Body of pancreas (tissue), 4 donors: ENCODE measurements at regions not wholly inside any gene's neighbourhood (a gene's known extent, or its start where the extent isn't known, plus 50 kb on each side); places are given as distances from the start of the nearest gene placed in this dataset.

Experiments used
- ATAC-seq: fragments of 150-250 bp; one replicate; pipeline ENCODE4 v1.9.1; 2016
- DNase-seq, 4 donors: peaks; one replicate each; pipeline ENCODE4 v3.0.0-alpha.2; 2019
- H3K27ac ChIP-seq, 4 donors: fragments of 200-600 bp; sonication (generic); 1 replicate in 3 of 4; 2 replicates in 1 of 4; pipeline versions ENCODE4 v1.5.1 to v1.6.1; 2016 to 2019; ENCODE audit warnings: mild to moderate bottlenecking in 1 of 4, mixed read lengths in 1 of 4, moderate library complexity in 1 of 4
- H3K27me3 ChIP-seq, 2 donors: fragments of 200-600 bp; sonication (generic); one replicate each; pipeline ENCODE4 v1.6.0; 2016; ENCODE audit warnings: mild to moderate bottlenecking in 1 of 2
- H3K36me3 ChIP-seq, 2 donors: fragments of 200-600 bp; sonication (generic); replicated peaks in 1 of 2; 2 replicates each; pipeline ENCODE4 v1.5.1; 2016; ENCODE audit warnings: low read depth in 2 of 2; ENCODE audit not compliant: insufficient read depth in 1 of 2
- H3K4me1 ChIP-seq: fragments of 200-600 bp; sonication (generic); one replicate; pipeline ENCODE4 v1.6.0; 2016
- H3K4me3 ChIP-seq, 2 donors: fragments of 200-600 bp; sonication (generic); 1 replicate in 1 of 2; 2 replicates in 1 of 2; pipeline ENCODE4 v1.5.1; 2016 to 2019
- H3K9me3 ChIP-seq, 3 donors: fragments of 200-600 bp; sonication (generic); 1 replicate in 2 of 3; 2 replicates in 1 of 3; pipeline ENCODE4 v1.5.1; 2016
- POLR2A ChIP-seq, 3 donors: fragments of 450-650 bp; IDR thresholded peaks; one replicate each; pipeline ENCODE4 v1.6.1; 2016; ENCODE audit warnings: antibody characterized with exemption in 3 of 3, mild to moderate bottlenecking in 2 of 3
- WGBS, 2 donors: methylation state at CpG; one replicate each; pipeline ENCODE4 v1.1.5; 2017; 5-methylcytosine and 5-hydroxymethylcytosine counted together
- intact Hi-C: fragments of 100-400 bp; cut with DNase I; formaldehyde crosslinking; loops from one replicate; pipeline ENCODE4 v1.15.1; 2023
- TF ChIP-seq, protein P1 (sequence below), 7 experiments: fragments of 450-650 bp in 4 of 7; fragments of 200-600 bp in 3 of 7; sonication (generic) in 3 of 7; IDR thresholded peaks; one replicate each; pipeline ENCODE4 v1.5.1; 2016 to 2019; ENCODE audit warnings: antibody characterized with exemption in 7 of 7

DNA sequence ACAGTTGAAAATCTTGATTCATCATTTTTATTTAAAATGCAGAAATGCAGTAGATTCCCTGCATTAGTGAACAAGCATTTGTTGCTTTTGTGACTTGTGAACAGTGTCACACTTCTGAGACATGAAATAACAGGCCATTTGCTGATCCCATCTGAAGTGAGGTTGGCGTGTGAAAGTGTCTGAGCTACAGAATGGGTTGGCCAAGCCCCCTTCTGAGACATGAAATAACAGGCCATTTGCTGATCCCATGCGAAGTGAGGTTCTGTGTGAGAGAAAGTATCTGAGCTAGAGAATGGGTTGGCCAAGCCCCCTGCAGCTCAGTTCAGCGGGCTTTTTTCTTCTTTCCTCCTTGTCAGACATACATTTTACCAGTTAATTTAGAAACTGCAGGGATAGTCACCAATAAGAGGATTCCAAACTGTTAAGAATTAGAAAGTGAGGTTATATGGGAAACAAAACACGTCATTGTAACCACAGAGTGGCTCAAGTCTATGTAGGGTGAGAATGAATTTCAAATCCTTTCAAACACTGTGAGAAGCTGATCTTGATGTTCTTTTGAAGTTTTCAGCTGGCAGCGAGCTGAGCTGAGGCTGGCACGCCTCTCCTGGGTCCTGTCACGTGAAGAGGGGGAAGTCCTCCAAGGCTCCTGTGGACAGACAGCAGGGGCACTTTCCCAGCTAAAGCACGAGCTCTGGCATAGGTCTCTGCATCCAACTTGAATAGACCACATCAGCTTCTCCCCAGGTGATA, 339.2 kb upstream of the SALL3 start:
- TF ChIP-seq, protein P1, sequence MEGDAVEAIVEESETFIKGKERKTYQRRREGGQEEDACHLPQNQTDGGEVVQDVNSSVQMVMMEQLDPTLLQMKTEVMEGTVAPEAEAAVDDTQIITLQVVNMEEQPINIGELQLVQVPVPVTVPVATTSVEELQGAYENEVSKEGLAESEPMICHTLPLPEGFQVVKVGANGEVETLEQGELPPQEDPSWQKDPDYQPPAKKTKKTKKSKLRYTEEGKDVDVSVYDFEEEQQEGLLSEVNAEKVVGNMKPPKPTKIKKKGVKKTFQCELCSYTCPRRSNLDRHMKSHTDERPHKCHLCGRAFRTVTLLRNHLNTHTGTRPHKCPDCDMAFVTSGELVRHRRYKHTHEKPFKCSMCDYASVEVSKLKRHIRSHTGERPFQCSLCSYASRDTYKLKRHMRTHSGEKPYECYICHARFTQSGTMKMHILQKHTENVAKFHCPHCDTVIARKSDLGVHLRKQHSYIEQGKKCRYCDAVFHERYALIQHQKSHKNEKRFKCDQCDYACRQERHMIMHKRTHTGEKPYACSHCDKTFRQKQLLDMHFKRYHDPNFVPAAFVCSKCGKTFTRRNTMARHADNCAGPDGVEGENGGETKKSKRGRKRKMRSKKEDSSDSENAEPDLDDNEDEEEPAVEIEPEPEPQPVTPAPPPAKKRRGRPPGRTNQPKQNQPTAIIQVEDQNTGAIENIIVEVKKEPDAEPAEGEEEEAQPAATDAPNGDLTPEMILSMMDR (IDR thresholded peaks at IDR 0.05), result no peak
- TF ChIP-seq POLR2A (IDR thresholded peaks at IDR 0.05), result no peak
- Histone ChIP-seq H3K4me1 (no peaks in the 10 kb centered on the region), H3K4me3 (no peak overlapping the region), H3K27me3 (no peaks in the 10 kb centered on the region), H3K36me3 (no peaks in the 10 kb centered on the region), H3K27ac (no peak overlapping the region), H3K9me3 (no peaks in the 10 kb centered on the region)
- intact Hi-C loops, result no loop called here
- DNase-seq (no peak), ATAC-seq (no peak)
- 45 to 57% methylated on average over 8 of the region's 8 CpGs for WGBS, 2 donors

DNA sequence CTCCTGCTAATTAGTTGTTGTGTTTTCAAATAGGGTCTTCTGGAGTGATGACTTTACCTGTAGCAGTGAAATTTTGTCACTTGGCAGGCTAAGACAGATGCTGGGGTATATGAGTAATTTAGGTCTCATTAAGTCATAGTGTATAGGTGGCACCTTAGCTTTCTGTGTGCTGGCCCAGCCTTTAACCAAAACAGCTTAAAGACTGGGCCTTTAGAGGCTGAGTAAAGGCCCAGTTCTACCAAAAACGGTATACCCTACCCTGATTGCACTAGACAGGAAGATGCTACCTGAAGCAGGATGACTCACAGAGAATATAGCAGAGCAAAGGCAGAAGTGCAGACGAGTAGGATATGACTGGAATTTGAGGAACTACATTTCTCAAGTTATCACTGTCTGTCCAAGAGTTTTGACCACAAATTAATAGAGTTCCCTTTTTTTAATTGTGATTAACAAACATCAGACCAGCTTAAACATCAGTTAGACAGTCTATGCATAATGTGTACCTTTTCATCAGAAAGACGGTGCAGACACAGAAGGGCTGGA, 337.9 kb upstream of the SALL3 start:
- Histone ChIP-seq H3K27me3 (no peaks in the 10 kb centered on the region), H3K9me3 (no peaks in the 10 kb centered on the region), H3K27ac (no peak overlapping the region), H3K36me3 (no peaks in the 10 kb centered on the region), H3K4me1 (no peaks in the 10 kb centered on the region), H3K4me3 (no peak overlapping the region)
- TF ChIP-seq, protein P1 (IDR thresholded peaks at IDR 0.05), result no peak
- no peak for TF ChIP-seq POLR2A (IDR thresholded peaks at IDR 0.05)
- ATAC-seq, result no peak
- WGBS, 2 donors, result 27 to 36% methylated on average over 3 of the region's 3 CpGs
- DNase-seq, result no peak
- intact Hi-C loops, result no loop called here

DNA sequence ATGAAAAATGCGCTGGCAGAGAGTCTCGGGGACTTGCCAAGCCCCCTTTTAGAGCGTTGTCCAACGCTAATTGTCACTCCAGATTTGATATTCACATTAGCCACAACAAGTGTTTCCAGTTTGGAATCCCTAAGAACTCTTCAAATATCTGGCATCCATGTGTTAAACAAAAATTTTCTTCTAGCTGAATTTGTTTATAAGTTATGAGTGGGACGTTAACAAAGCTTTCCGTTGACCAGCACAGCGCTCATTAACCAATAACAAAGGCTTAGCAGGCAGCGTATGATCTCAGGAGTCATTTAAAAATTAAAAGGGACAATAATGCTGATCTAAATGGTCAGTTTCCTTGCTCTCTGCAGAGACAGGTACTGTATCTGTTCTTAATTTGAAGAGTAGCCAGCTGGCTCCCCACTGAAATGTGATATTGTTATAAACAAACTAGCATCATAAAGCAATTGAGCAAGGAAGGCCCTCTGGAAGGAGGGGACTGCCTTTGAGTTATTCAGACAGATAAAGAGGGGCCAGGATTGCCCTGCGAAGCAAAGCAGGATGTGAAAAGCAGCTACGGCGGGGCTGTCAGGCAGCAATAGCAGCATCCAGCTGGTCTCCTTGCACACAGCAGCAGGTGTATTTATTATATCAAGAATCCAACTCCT, 337.2 kb upstream of the SALL3 start:
- intact Hi-C loops, result no loop called here
- no peak overlapping the region for H3K27ac ChIP-seq
- TF ChIP-seq, protein P1 (IDR thresholded peaks at IDR 0.05), result no peak
- TF ChIP-seq POLR2A (IDR thresholded peaks at IDR 0.05), result no peak
- WGBS, 2 donors, result 54 to 57% methylated on average over 11 of the region's 11 CpGs
- H3K9me3 ChIP-seq, result no peaks in the 10 kb centered on the region
- no peak for ATAC-seq
- no peaks in the 10 kb centered on the region for H3K4me1 ChIP-seq
- no peak for DNase-seq
- H3K36me3 ChIP-seq, result no peaks in the 10 kb centered on the region
- no peak overlapping the region for H3K4me3 ChIP-seq
- no peaks in the 10 kb centered on the region for H3K27me3 ChIP-seq

DNA sequence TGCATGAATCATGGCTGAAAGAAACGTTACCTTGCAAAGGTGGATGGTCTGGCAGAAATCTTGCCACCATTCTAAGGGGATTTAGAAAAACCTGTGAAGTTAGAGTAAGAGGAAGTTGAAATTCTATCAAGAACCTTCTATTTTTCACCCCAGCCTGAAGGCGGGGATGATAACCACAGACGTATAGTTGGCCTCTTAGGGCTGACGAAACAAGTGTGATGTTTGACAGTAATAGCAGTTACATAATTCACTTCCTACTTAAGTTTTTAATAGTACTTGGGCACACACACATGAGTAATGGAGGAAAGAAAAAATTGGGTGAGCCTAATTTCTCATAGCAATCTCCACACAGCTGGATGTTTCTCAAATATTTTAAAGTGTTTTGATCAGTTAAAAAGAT, 336.6 kb upstream of the SALL3 start:
- no peaks in the 10 kb centered on the region for H3K27me3 ChIP-seq
- H3K4me1 ChIP-seq, result no peaks in the 10 kb centered on the region
- intact Hi-C loops, result no loop called here
- no peak overlapping the region for H3K4me3 ChIP-seq
- ATAC-seq, result no peak
- TF ChIP-seq POLR2A (IDR thresholded peaks at IDR 0.05), result no peak
- TF ChIP-seq, protein P1 (IDR thresholded peaks at IDR 0.05), result no peak
- H3K27ac ChIP-seq, result no peak overlapping the region
- 27 to 34% methylated on average over 4 of the region's 4 CpGs for WGBS, 2 donors
- H3K9me3 ChIP-seq, result no peaks in the 10 kb centered on the region
- no peaks in the 10 kb centered on the region for H3K36me3 ChIP-seq
- no peak for DNase-seq
